Stimulated activated CD8-positive, alpha-beta memory T cell treated with anti-CD3 and anti-CD28 coated beads, Interleukin-15, amount 100 ng/mL, for 4 hours (primary cell): ENCODE measurements at regions not wholly inside any gene's neighbourhood (a gene's known extent, or its start where the extent isn't known, plus 50 kb on each side); places are given as distances from the start of the nearest gene placed in this dataset.

Experiments used
- DNase-seq, 2 donors: peaks; one replicate each; pipeline ENCODE4 v3.0.0-alpha.2; 2020; ENCODE audit warnings: low read depth in 2 of 2

DNA sequence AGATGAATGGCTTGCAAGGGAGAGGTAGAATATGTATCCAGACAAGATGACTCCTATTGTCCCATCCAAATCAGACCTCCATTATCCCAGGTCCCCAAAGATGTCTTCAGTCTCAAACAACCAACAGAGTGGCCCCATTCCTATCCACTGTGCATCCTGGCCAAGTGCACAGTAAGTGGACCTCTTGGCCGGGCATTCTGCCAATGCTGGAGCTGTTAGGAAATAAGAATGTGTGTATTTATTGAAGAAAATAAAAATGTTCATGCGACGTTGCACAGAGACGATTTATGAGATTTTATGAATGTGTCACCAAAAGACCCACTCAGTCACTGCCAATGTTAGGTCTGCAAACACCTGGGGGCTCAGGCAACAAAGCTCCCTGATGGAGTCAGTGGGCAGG lies 196.0 kb downstream of the MAFB start:
- no peak for DNase-seq

DNA sequence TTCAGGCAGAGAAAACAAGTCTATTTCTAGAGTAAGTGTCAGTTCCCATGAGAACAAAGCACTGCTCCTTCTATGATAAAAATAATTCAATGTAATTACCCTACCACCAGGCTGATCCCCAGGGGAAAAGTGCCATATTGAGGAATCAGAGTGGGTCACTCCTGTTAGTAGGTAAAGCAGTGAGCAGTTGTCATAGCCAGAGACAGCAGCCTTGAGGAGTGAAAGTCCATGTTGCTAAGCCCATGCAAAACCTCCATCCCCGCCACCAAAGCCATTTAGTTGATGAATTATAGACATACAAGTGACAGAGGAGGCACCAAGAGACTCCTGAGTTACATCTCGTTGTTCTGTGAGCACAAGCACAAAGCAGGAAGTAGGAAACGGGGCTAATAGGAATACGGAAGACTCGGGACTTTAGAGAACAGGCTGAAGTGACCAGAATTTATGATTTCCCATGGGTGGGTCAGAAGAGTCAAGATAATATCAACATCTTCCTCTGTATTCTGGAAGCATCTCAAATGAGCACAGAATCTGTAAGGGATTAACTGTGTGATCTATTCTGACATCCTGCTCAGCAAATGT lies 197.9 kb downstream of the MAFB start:
- no peak for DNase-seq

DNA sequence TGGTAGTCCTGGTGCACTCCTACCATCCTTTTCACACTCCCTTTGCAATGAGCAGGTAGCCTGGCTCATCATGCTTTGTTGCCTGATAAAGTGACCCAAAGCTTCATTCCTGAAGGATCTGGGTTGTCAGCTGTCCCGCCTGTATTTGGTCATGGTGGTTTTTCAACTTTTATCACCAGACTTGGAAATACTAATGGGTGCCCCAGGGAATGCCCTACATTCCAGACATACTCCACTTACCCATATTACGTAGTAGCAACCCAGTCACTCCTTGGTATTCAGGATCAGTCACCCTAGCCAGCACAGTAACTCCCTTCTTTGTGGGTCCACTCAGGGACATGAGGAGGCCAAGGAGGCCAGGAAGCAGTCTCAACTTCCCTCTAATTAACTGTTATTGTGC lies 199.2 kb downstream of the MAFB start:
- no peak for DNase-seq

DNA sequence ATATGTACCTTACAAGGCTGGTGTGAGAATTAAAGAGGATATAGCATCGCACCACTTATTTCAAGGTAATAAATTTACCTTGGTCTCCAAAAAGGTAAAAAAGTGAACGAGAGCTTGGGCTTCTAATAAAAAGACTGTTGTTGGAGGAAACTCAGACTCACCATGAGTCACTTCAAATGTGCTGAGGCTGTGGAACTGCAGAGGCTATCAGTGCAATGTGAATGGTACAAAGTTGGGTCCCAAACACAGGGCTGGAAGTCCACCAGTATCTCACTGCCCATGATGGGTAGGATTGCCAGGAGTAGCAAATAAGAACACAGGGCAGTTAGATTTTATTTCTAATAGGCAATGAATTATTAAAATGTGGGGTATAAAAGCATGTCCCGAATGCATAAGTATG lies 200.6 kb downstream of the MAFB start:
- DNase-seq: no peak

DNA sequence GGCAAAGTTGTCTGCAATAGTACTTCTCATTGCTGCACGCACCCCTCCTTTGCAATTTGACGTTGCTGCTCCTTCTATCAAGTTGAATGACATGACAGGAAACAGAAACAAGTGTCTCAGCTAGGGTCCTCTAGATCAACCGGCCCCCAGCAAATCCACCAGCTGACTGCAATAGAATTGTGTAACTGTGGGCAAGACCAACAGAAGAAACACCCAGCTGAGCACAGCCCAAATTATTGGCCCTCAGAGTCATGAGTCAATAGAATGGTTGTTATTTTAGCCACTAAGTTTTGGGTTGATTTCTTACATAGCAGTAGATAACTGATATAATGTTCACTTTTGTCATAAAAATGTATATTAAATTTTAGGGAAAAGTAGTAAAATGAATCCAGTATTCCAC lies 202.7 kb downstream of the MAFB start:
- no peak for DNase-seq

DNA sequence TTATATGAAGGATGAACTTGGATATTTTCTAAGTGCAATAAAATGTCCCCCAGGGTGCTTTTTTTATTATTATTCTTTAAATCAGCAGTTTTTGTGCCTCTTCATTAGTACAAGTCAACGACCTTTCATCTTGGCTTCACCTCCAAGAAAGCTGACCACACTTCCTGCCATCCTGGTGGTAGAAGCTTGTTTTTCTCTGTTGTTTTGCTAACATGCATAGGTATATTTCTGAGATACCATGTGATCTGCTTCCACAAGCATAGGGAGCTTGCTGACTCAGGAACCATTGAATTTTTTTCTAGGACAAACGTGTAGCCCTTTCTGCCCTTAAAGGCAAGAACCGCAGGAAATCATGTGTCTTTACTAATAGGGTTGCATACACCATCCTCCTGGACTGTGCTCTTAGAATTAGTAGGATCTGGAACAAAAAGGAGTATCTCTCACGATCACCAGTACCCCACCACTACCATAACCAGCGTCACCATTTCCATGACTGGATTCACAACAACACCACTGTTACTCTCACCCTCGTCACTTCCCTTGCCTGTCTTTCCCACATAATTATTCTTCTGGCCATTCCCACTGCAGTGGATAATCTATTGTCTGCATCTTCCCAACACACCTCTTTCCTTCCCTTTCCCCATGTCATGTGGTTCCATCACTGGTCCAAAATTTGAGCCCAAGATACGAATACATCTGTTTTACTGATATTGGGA lies 207.1 kb downstream of the MAFB start:
- no peak for DNase-seq

DNA sequence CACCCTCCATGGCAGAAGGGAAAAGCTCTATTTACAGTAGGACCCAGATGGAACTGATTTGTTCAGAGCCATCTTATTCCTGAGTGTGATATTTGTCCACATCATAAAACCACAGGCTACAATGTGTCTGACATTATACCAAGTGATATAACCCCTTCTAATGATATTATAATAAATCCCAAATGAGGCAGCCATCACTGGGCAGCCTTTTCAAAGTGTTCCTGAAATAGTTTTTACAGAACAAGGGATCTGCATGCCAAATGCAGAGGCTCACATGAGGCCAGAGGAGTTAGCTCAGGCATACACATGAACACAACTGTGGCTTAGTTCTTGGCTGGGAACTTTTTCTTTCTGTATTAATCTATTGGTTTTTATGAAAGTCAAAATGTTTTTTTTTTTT lies 207.7 kb downstream of the MAFB start:
- no peak for DNase-seq

DNA sequence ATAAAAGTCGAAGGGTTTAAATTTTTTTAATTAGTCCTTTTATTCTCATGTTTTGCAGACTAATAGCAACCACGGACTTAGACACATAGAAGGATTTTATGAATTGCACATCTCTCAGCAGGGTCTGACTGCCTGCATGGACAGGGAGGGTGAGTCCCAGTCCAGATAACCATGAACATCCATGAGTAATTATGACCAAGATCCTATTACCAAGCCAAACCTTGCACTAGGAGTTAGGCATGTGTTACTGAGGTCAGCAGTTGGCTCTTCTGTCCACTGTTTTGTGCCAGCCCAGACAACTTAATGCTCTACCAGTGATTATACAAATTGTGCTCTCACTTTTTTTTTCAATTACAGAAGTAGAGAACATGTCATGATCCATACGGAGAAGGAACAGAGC lies 211.2 kb downstream of the MAFB start:
- no peak for DNase-seq

DNA sequence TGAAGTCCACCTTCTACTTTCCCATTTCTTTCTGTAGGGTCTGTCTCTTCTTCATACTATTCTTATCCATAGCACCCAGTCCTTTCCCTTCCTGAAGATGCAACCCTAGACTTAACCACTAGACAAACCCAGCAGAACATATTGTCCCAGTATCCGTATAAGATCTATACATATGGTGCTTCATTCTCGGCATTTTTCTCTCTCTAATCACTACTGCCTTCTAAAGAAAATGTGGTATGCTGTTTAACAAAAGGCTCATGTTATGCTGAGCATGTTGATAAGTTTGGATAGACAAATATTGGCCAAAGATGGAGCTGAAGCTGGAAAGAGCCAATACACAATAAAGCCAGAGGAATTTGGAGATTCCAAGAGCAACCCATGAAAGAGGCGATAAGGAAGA lies 212.6 kb downstream of the MAFB start:
- DNase-seq: no peak

DNA sequence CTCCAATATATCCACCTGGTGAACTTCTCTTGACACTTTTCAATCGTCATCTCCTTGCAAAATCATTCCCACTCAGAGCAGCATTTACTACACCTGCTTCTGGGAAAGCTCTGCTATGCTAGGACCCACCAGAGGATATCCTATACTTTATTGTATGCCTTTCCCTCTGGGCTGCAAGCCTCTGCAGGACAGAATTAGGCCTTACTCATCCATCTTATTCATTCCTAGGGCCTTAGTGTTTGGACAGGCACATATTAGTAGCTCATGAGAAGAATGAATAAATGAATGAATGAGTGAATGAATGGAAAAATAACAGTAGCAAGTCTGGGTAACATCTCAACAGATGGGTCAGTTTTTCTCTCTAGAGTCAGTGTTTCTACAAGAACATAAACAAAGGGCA lies 216.1 kb downstream of the MAFB start:
- no peak for DNase-seq

DNA sequence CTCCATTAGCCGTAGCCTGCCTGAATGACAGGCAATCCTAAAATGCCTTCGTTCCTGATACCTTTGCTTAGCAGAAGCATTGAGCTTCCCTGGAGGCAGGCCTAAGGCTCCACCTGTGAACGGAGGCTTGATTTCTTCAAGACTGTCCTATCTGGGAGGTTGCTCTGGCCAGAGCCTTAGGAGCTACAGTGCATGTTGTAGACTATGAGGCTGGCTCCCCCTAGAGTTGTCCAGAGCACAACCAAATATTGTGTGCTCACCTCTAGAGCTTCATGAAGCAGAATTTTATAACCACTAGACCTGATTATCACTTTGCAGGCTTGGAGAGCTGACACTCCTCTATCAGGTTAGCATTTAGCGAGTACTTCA lies 217.8 kb downstream of the MAFB start:
- DNase-seq: no peak

DNA sequence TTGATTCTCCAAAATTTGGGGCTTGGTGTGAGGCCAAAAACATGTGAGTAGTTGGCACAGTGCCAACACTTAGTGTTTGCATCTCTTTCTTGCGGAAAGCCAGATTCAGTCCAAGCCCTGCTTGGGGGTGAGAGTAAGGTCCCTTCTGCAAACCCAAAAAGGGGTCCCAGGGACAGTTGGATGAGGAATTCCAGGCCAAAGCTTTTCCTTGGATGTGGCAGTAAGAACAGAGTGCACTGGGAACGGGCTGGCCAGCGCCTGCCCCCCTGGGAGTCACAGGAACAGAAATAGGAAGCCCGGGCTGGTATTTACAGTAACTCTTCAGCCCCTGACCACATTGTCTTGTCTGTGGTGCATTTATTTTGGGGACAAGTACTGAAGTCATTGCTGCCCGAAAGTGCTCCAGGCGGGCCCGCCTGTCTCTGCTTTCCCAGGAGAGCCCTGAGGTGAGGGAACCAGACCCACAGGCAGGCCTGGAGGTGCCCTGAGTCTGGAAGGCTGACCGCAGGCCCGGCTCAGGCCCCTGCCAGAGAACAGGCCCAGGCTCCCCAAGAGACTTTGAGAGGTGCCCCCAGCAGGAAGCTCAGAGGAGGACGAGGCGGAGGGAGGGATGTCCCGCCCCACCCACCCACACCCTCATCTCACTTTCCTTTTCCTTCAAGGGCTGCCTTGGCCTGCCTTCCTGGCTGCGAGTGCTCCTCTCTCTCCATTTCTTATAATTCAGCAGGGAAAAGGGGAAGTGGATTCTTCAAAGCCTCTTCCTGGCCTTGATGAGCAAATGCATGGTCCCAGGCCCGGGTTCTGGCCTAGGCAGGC lies 218.4 kb downstream of the MAFB start:
- DNase-seq: no peak

DNA sequence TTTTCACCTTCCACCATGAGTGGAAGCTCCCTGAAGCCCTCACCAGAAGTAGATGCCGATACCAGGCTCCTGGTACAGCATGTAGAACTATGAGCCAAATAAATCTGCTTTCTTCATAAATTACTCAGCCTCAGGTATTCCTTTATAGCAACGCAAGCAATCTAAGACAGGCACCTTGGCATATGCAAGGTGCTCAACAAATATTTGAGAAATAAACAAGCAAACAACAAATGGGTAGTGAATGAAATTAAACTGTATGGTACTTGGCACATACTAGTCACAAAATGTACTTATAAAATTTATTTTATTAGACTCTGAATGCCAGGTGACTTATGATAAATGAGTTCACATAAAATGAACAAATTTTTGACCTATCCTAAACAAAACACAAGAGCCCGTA lies 220.3 kb downstream of the MAFB start:
- no peak for DNase-seq

DNA sequence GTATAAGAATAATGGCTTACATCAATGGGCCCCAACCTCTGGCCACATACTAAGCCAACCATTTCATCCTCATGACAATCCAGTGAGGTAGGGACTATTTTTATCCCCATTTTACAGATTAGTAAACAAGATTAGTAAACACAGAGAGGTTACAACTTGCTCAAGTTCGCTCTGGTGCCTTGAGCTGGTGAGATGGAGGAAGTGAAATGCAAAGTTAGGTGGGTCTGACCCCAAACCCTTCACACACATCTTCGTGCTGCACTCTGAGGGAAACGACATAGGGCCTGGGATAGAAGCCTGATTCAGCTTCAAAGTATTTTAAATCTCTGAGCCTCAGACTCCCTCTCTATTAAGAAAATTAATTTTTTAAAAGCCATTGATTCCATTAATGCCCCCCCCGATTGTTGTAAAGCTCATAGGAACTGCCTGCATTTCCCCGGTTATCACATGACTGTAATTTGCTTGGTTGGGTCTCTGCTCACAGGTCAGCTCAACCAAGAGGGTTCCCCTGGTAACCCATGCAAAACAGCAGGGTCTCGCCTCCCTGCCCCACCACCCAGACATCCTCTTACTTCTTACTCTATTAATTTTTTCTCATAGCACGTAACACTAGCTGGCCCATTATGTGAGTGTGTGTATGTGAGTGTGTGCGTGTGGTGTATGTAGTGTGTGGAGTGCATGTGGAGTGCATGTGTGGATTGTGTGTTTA lies 221.2 kb downstream of the MAFB start:
- no peak for DNase-seq

DNA sequence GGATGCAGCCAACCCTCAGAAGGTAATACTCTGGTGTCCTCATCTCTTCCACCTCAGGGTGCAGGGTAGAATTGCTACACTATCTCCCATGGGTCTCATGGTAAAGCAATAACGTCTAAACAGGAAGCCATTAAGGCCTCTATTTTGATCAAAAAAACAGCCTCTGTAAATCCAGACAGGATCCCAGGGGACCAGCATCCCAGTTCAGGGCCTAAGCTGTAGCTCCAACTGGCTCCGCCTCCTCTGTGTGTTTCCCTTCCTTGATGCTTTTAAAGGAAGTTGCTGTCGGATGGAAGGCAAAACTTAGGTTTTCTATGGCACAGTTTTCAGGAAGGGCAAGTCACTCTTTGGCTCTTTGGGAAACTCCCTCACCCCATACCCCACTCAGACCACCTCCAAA lies 222.0 kb downstream of the MAFB start:
- DNase-seq: no peak

DNA sequence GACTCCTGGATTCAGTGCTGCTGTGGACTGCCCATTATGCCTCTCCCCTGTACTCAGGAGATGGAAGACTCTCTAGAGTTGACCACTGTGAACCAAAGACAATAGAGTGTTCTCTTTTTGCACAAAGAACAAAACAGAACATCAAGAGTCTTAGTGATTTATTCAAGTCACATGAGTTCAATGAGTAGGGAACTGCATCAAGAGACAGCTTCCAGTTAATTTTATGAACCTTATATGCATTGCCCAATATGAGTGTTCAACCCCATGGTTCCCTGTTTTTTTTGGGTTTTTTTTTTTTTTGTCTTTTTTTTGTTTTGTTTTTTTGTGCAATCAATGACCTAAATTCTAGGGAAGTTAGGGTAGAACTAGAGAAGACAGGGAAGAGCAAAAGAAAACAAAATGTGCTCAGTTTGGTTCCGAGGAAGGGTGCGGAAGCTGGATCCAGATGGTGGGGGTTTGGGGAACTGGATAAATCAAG lies 224.3 kb downstream of the MAFB start:
- DNase-seq: no peak

DNA sequence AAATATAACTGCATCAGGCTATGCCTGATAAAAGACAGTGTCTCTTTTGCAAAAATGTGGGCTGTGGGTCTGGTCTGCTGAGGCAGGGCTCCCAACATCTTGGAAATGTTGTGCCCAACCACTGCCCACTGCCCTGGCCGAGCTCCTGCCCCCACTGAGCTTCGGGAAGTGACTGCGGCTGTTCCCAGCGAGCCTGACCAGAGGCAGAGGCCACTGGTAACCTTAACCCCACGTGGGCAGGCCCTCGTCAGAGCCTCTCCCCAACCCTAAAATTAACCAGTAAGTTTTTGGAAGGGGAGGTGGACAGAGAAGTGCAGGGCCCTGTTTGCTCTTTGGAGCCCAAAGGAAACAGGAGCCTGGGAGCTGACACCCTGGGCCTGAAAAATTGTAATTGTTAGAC lies 225.9 kb downstream of the MAFB start:
- DNase-seq: no peak

DNA sequence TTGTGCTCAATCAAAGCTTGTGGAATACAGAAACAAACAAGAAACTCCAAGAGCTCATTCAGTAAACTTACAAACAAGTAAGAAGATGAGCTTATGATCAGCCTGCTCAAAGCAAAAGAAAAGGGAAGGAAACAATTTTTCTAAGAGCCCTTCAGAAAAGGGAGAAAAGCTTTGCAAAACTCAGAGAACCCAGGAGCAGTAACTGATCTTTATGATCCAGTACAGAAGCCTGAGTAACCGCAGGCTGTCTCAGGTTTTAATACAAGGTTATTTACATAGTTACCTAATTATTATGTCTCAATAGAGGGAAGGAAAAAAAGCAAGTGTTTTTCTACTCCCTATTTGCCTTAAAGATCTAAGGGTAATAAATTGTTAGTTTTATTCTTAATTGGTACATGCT lies 226.5 kb downstream of the MAFB start:
- no peak for DNase-seq

DNA sequence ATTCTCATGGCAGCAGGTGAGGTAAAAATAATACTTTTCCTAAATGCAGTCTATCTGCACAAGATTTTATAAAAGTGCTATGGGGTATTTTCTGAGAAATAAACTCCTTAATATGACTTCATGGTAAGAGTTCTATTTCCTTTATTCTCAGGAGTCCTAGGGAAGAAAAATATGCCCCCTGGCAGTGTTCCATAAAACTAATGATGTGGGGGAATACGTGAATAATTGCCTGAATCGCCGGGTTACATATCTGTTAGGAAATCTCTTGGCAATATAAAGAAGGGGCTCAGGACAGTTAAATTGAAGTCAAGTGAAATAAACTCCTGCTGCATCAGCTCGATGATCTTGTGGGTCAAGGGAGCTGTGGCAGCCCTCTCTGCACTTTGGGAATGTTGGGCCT lies 229.7 kb downstream of the MAFB start:
- no peak for DNase-seq

DNA sequence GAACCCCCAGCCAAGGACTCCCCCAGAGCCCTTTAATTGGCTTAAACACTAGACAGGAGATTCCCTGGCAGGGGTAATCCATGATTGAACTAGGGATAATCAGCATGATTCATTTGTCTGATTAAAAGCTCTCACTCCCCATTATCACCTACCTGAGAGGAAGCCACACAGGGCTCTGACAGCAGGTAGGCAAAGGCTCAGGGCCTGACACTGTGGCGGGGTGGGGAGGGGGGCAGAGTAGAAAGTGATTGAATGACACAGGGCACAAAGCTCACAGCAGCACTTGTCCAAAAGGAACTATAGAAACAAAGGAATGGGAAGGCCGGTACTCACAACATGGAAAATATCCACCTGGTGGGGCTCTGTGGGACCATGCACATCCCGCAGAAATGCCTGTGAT lies 231.6 kb downstream of the MAFB start:
- DNase-seq: no peak

DNA sequence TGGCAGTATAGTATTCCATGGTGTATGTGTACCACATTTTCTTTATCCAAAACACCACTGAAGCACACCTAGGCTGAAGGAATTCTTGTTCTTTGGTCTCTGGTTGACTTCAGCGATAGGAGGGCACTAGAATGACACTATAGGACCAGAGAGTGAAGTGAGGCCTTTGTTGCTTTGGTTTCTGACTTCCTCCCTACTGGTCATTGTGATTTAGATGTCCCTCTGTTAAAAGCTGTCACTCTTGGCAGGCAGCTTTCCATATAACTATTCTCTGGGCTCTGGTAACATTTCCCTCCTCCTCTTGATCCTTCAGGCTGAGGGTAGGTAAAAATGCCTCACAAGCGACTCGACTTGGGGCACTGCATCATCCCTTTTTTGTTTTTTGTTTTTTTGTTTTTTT lies 236.3 kb downstream of the MAFB start:
- no peak for DNase-seq

DNA sequence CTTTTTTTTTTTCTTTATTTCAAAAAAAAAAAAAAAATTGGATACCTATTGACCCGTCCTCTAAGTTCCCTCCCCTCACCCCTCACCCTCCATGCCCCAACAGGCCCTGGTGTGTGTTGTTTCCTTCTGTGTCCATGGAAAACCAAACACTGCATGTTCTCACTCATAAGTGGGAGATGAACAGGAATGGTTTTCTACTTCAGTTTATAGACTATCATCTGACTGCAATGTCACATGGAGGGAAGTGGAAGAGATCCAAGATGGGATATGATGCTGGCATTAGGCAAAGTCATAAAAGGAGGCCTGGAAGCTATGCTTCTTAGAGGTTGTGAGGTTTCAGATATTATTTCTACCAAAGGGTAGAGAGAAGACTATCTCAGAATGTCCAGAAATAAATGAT lies 237.5 kb downstream of the MAFB start:
- no peak for DNase-seq
